CD4-positive, alpha-beta T cell treated with Interleukin-4 for 4 hours (primary cell): ENCODE measurements at regions not wholly inside any gene's neighbourhood (a gene's known extent, or its start where the extent isn't known, plus 50 kb on each side); places are given as distances from the start of the nearest gene placed in this dataset.
"Not testable (repeated sequence)": the region's sequence is repeated elsewhere in the genome, so short reads cannot be mapped to it uniquely, and the experiment has no call there.

Experiments used
- DNase-seq: peaks from one replicate; pipeline ENCODE4 v3.0.0-alpha.2; 2020

DNA sequence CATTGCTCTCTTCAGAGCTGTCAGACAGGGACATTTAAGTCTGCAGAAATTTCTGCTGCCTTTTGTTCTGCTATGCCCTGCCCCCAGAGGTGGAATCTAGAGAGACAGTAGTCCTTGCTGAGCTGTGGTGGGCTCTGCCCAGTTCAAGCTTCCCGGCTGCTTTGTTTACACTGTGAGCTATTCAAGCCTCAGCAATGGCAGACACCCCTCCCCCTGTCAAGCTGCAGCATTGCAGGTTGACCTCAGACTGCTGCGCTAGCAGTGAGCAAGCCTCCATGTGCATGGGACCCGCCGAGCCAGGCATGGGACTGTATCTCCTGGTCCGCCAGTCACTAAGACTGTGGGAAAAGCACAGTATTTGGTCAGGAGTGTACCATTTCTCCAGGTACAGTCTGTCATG is 53.6 kb upstream of the MAPK10 start:
- not testable (repeated sequence) for DNase-seq

DNA sequence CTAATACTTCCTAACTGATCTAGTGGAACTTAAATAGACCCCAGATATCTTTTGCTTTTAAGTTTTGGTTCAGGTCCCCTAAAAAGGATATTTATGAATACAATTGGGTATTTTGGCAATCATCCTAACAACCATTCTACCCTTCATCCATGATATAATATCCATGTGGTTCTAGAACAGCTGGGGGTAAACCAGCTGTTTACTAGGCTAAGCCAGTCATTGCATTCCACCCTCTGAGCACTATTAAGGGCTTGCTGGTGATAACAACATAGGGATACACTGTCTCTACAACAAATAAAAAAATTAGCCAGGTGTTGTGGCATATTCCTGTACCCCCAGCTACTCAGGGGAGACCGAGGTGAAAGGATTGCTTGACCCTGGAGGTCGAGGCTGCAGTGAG is 54.8 kb upstream of the MAPK10 start:
- DNase-seq, result no peak

DNA sequence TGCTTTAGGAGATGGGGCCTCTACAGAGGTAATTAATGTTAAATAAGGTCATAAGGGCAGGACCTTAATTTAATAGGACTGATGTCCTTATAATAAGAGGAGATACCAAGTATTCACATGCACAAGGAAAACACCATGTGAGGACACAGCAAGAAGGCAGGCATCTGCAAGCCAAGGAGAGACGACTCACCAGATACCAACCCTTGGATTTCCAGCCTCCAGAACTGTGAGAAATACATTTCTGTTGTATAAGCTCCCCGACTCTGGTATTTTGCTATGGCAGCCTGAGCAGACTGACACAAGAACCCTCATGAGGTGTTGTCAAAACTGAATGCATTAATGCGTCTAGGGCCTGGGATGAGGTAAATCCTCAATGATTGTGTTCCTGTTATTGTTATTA is 56.2 kb upstream of the MAPK10 start:
- no peak for DNase-seq

DNA sequence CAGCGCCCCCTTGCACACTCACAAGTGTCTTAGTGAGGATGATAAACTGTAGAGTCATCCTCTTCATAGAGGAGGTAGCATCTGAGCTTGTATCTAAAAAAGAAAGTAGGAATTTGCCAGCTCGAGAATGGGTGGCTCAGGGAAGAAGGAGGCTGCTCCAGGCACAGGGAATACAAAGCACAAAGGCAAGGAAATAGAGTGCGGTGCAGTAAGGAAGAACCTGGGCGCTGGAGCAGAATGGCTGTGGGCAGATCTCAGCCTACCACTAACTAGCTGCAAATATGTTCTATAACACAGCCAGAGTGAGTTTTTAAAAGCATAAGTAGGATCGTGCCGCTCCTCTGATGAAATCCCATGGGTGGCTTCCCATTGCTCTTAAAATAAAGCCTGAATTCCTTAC is 61.6 kb upstream of the MAPK10 start:
- DNase-seq, result no peak

DNA sequence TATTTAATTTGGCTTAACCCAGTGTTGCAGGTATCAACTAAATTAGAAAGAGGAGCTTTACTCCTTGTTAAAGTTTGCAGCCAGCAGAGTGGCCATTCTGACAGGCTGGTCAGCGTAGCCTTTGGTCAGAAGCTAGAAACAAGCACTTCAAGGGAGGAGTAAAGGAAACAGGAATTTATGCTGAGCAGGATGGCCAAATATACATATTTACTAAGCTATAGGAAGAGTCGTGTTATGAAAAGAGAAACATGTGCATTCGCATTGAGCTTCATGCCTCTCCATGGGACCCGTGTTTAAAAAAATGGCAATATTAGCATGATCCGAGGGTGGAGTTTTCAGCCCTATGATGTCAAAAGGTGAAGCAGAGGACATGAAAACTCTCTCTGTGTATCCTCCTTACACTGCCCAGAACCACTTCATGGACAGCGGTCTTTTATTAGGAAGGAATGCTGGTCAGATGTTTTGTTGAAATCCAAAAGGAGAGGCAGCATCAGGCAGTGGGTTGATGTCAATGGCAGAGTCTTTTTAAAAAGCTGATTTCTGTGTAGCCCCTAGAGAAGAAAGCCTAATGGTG is 71.8 kb upstream of the MAPK10 start:
- DNase-seq, result no peak

DNA sequence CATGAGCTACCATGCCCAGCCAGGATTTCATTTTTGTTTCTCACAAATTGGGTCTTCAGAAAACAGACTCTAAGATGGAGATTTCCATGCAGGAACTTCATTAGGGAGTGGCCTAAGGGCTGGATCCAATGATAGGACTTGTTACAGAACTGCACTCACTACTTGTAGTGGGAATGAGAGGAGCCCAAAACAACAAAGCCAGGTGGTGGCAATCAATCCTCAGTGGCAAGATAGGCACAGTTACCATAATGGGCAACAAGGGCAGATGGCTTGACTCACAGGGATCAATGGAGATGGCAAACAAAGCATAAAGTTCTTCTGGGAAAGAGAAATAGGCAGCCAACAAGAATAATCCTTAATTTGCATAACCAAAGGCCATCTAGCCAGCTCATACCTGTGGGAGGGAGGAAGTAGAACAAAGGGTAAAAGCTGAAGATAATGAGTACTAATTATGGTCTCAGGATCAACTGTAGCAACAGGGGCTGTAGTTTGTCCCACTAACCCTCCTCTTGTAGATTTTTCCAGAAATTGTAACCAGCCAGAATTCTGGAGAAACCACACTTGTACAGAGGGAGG is 72.8 kb upstream of the MAPK10 start:
- no peak for DNase-seq

DNA sequence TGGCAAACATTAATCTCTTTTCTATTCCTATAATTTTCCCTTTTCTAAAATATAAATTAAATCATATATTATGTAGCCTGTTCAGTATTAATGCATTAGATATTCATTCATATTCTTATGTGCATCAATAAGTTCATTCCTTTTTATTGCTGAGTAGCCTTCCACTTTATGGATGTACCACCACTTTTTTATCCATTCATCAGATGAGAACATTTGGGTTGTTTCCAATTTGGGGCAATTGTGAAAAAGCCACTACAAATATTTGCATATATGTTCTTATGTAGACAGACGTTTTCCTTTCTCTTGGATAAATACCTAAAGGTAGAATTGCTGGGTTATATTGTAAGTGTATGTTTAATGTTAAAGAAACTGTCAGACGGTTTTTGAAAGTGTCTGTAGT is 79.4 kb upstream of the MAPK10 start:
- no peak for DNase-seq

DNA sequence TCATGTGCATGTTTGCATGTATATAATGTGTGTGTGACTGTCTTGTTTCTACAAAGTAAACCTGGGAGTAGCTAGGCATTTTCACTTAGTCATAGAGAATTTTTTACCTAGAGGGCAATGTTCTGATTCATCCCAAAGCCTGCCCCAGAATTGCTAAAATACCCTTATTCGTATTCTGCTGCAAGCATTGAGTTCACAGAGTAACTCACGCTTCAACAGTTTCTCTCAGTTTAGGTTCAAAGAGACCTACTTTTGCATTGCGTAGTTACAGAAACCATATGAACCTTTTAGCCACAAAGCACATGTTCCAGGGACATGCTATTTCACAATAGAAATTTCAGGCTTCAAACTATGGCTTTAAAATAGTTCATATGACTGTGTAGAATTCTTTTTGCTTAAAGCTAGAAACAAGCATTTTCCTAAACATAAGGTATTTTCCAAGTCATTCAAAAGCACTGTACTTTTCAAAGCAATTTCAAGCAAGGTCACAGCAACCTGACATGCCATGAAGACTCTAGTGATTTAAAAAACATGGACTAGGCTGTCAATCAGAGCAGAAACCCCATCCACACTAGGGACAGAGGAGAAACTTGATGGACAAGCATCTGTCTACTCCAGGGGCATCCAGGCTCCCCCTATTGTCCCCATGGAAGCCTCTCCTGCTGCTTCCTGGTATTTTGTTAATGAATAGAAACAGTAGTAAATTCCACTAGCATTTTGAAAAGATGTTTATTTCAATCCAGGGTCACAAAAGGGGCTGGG is 81.5 kb upstream of the MAPK10 start:
- no peak for DNase-seq

DNA sequence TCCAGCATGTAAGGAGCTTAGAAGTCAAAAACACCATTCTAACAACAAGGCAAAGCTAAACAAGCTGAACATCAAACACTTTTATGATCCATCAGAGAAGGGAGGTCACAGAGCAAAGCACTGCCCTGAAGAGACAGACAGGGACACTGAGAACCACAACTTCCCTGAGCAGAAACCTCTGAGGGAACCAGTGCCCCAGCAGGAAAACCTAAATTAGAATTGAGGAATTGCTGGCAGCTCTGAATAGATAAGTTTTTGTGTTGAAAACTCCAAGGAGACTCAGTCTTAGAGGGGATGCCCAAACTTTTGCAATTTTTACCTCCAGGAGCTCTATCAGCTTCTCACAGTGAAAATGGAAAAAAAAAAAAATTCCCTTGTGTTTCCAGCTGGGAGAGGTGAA is 83.0 kb upstream of the MAPK10 start:
- no peak for DNase-seq

DNA sequence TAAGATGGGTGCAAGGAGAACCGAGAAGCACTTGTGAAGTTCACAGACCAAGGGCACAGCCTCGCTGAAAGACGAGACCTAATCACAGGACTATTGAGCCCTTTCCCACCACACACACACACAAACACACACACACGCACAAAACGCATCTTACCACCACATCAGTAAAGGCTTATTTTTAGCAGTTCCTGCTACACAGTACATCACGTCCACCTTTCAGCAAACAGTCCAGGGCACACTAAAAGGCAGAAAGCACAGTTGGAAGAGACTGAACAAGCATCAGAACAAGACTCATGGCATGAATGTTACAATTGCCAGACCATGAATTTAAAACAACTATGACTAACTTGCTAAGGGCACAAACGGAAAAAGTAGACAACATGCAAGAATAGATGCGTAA is 83.6 kb upstream of the MAPK10 start:
- DNase-seq, result no peak

DNA sequence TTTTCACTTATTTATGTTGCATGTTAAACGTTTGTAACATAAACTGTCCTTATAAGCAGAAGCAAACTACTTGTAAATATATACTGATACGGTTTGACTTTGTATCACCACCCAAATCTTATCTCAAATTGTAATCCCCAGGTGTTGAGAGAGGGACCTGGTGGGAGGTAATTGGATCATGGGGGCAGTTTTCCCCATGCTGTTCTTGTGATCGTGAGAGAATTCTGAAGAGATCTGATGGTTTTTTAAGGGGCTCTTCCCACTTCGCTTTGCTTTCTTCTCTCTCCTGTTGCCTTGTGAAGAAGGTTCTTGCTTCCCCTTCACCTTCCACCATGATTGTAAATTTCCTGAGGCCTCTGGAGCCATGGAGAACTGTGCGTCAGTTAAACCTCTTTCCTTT is 87.1 kb upstream of the MAPK10 start:
- DNase-seq, result no peak

DNA sequence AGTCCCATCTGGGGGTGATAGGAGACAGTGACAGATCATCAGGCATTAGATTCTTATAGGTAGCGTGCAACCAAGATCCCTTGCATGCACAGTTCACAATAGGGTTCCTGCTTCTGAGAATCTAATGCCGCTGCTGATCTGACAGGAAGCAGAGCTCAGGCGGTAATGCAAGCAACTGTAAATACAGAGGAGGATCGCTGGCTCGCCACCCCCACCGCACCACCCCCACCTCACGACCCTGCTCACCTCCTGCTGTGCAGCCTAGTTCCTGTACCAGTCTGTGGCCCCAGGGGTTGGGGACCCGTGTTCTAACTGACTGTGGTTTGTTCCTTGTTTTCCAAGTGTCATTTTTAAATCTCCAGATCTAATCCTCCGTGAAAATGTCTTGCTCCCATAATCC is 89.0 kb upstream of the MAPK10 start:
- DNase-seq, result no peak

DNA sequence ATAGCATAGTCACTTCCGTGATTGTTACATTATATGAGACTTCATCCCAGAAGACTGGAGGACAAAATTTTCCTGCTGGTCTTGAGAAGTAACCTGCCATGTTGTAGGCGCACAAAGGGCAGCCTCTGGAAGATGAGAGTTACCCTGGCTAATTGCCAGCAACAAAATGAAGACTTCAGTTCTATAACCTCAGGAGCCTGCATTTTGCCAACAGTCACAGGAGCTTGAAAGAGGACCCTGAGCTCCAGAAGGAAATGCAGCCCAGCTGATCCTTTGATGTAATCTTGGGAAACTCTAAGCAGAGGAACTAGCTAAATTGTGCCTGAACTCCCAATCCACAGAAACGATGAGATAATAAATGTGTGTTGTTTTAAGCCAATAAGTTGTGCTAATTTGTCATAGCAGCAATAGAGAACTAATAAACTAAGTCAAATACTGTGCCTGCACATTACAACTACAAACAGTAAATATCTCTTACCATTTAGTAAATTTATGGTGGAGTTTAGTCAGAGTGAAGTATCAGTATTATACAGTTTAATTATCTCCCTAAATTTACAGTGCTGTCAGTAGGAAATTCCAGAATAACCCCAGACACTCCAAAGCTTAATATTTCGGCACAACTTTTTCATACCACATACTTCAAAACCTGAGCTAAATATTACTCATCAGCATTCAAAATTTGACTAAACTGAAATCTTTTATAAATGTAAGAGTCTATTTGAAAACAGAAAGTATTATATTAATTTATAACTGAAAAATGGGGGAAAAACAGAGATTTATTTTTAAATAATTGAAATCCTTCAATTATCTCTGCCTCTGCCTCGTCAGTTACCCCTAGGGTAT is 90.1 kb upstream of the MAPK10 start:
- no peak for DNase-seq

DNA sequence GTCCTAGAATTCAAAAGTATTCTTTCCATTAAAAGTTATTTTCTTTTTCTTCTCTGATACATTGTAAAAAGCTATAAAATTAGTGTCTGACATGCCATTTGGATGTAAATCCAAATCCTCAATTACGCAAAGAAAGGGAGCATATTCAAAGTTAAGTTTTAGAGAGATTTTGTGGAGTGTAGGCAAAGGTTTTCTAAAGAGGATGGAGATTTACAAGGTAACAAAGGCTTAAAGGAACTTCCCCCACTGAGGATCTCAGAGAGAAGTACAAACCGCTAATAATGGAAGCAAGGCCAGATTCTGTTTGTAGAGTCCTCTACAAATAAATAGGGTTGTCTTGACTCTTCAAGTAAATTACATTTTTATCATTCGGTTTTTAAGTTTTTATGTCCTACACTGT is 91.0 kb upstream of the MAPK10 start:
- DNase-seq, result no peak

DNA sequence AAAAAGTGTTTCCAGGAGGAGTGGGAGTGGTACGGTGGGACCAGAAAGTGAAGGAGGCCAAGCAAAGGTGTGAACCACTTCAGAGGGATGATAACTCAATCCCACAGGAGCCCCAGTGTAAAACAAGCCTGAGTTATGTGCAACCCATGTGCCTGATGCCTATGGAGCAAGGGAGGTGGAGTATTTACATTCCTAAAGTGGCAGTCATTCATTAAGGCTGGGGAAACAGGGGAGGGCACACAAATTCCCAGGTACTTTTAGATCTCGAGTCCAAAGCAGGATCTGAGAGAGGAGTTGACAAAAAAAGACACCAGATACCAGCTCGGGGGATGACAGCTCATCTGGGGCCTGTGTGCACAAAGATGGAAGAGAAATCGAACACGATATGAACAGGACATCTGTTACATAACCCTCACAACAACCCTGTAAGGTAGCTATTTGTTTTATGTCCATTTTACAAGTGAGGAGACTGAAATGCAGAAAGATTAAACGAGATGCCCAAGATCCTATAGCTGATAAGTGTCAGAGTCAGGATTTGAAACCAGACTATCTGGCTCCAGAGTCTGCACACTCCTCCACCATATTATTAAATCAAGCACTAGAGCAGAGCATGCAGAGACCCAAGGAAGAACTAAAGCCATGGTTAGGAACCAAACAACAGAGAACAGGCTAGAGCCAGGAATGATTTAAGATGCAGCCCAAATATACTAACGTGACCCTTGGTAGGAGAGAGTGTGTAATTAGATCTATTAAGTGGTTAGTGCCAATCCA is 91.9 kb upstream of the MAPK10 start:
- DNase-seq, result no peak

DNA sequence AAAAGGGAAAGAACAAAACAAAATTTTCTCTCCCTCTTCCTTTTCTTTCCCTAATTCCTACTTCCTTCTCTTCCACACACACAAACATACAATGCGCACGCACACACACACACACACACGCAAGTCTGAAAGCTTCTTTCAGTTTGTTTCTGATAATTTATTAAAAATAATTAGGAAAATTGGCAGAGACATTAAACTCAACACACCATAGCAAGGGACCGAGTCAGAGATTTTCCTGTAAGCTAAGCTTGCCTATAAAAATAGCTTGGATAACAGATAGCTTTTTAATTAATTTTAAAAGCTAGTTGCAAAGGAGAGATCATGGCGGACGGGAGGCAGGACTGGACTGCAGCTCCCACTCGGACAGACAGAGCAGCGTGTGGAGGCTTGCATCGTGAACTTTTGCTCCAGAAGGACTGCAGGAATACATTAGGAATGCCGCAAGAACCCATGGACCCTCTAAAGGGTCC is 92.6 kb upstream of the MAPK10 start:
- DNase-seq, result no peak

DNA sequence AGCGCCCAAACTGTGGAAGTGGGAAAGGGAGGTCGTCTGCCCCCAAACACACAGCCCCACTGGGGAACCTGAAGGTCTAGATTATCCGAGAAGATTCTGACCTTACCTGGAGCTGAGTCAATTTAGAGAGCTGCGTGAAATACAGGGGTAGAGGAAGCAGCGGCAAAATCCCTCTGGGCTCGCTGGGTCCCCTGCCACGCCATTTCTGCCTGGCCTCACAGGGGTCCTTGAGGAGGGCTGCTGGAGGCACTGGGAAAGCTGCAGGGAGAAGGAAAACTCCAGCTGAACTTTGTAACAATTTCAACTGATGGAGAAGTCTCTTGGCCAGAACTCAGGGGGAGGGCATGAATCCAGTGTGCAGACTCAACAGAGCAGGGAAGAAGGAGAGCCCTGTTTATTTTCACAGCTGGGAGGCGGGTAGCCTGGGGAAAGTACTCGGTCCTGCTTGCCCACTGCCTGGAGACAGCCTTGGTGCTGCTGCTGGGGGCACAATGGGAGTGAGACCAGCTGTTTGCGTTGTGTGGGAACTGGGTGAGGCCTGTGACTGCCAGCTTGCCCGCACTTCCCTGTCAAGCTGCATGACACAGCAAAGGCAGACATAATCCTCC is 93.2 kb upstream of the MAPK10 start:
- no peak for DNase-seq

DNA sequence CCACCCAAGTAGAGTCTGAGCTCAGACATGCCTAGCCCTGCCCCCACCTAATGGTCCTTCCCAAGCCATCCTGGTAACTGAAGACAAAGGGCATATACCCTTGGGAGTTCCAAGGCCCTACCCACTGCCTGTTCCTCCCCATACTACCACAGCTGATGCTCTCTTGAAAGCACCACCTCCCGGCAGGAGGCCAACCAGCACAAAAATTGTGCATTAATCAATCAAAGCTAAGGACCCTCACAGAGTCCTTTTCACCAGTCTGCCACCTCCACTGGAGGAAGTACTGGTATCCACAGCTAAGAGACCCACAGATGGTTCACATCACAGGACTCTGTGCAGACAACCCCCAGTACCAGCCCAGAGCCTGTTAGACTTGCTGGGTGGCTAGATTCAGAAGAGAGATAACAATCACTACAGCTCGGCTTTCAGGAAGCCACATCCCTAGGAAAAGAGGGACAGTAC is 93.8 kb upstream of the MAPK10 start:
- DNase-seq, result not testable (repeated sequence)

DNA sequence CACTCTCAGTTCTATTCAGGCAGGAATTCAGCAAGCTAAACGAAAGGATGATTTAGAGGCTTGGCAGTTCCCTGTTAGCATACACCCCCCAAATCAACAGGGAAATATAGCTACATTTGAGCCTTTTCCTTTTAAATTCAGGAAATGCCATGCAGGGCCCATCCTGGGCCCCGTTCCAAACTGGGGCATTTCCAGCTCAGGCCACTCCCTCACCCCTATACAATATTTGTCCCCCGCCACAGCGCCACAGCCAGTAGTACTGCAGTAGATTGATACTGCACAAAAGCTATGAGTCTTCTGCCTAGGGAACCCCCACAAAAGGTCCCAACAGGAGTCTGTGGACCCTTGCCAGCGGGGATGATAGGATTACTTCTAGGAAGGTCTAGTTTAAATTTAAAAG is 102.0 kb upstream of the MAPK10 start:
- DNase-seq, result no peak

DNA sequence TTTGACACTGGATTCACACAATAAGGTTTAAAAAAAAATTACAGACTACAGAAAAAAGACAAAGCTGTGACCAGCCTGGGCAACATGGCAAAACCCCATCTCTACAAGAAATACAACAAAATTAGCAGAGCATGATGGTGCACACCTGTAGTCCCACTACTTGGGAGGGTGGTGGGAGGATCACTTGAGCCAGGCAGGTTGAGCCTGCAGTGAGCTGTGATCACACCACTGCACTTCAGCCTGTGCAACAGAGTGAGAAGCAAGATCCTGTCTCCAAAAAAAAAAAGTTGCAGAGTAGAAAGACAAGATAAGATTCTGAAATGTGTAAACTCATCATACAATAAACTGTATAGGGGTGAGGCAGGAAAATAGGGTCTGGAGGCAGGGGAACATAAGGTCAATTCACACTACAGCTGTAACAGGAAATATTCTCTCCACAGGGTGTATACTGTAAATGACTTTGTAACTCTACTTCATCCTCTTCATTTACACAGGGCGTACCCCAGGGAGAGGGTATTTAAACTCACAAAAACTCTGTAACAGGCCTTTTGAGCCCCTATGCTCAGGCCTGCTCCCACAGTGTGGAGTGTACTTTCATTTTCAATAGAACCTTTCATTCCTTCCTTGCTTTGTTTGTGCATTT is 112.6 kb upstream of the MAPK10 start:
- DNase-seq, result no peak

DNA sequence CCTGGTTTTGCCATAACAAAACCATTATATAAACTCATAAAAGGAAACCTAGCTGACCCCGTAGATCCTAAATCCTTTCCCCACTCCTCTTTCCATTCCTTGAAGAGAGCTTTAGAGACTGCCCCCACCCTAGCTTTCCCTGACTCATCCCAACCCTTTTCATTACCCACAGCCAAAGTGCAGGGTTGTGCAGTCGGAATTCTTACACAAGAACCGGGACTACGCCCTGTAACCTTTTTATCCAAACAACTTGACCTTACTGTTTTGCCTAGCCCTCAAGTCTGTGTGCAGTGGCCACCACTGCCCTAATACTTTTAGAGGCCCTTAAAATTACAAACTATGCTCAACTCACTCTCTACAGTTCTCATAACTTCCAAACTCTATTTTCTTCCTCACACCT is 116.0 kb upstream of the PTPN13 start:
- DNase-seq, result not testable (repeated sequence)

DNA sequence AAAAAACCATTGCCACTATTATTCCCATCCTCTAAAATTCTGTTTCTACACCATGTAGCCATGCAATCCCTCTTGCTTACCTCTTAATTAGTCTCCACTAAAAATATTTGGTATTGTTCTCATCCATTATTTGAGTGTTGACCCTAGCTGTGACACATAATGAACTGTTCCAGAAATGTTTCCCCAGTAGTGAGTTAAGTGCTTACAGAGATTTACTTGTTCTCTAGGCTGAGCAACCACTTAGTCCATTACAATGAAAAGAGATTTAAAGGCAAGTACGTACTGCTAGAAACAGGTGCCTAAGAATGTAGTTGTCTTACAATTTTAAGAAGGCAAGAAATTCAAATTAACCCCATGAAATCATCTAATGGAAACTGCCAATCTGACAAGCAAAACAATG is 112.7 kb upstream of the PTPN13 start:
- no peak for DNase-seq
